ENCODE measurements at regions not wholly inside any gene's neighbourhood (a gene's known extent, or its start where the extent isn't known, plus 50 kb on each side); places are given as distances from the start of the nearest gene placed in this dataset.

- FAIRE-seq (no peak), DNase-seq (ENCODE audit: low read depth, low spot score) (no peak)
- TF ChIP-seq EZH2 (IDR thresholded peaks at IDR 0.05; ENCODE audit: low read length) = no peak
- TF ChIP-seq, protein P1, sequence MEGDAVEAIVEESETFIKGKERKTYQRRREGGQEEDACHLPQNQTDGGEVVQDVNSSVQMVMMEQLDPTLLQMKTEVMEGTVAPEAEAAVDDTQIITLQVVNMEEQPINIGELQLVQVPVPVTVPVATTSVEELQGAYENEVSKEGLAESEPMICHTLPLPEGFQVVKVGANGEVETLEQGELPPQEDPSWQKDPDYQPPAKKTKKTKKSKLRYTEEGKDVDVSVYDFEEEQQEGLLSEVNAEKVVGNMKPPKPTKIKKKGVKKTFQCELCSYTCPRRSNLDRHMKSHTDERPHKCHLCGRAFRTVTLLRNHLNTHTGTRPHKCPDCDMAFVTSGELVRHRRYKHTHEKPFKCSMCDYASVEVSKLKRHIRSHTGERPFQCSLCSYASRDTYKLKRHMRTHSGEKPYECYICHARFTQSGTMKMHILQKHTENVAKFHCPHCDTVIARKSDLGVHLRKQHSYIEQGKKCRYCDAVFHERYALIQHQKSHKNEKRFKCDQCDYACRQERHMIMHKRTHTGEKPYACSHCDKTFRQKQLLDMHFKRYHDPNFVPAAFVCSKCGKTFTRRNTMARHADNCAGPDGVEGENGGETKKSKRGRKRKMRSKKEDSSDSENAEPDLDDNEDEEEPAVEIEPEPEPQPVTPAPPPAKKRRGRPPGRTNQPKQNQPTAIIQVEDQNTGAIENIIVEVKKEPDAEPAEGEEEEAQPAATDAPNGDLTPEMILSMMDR (optimal IDR thresholded peaks at IDR 0.05 in 1 of 3, IDR thresholded peaks at IDR 0.05 in 1 of 3, conservative IDR thresholded peaks at IDR 0.05 in 1 of 3; ENCODE audit: extremely low read depth in 1 of 3, insufficient read depth in 2 of 3, low read length in 3 of 3) = no peak
- no peaks in the 10 kb centered on the region for H3K79me2 ChIP-seq (ENCODE audit: control insufficient read depth, insufficient read depth, low read length)
- no peaks in the 10 kb centered on the region for H3K9me3 ChIP-seq (ENCODE audit: control insufficient read depth, low read depth, low read length)
- dilution Hi-C loops (cut with MboI; ENCODE audit: extremely low pct_ligation_motif_present, low sequenced_read_pairs) = no loop called here
- no peak overlapping the region for H3K4me3 ChIP-seq (ENCODE audit: control insufficient read depth in 2 of 3, extremely low read depth in 1 of 3, insufficient read depth in 2 of 3, low read depth in 1 of 3, low read length in 3 of 3)
- H3K4me1 ChIP-seq (ENCODE audit: control insufficient read depth, extremely low read depth, insufficient read depth, low read length) = no peaks in the 10 kb centered on the region
- no peaks in the 10 kb centered on the region for H3K9me1 ChIP-seq (ENCODE audit: control insufficient read depth, extremely low read depth, insufficient read depth, low read length)
- H3K9ac ChIP-seq (ENCODE audit: control insufficient read depth, extremely low read depth, insufficient read depth, low read length) = no peak overlapping the region
- no peaks in the 10 kb centered on the region for H3K27me3 ChIP-seq (ENCODE audit: control insufficient read depth, extremely low read depth, insufficient read depth, low read length)
- H4K20me1 ChIP-seq (ENCODE audit: control insufficient read depth, extremely low read depth, insufficient read depth, low read length) = no peaks in the 10 kb centered on the region
- no peak overlapping the region for H3K4me2 ChIP-seq (ENCODE audit: control insufficient read depth, extremely low read depth, insufficient read depth, low read depth, low read length)
- H3K27ac ChIP-seq (ENCODE audit: control insufficient read depth, insufficient read depth, low read length) = no peak overlapping the region
- H3K36me3 ChIP-seq (ENCODE audit: control insufficient read depth in 2 of 2, extremely low read depth in 1 of 2, insufficient read depth in 2 of 2, low read length in 2 of 2) = no peaks in the 10 kb centered on the region
- H2AFZ ChIP-seq (ENCODE audit: control insufficient read depth, low read length) = no peak overlapping the region
Observed at GRCh38 chr6:156555116-156555515, 222.1 kb upstream of the ARID1B start.

- Histone ChIP-seq H3K36me3 (ENCODE audit: control insufficient read depth in 2 of 2, extremely low read depth in 1 of 2, insufficient read depth in 2 of 2, low read length in 2 of 2) (no peaks in the 10 kb centered on the region), H2AFZ (ENCODE audit: control insufficient read depth, low read length) (no peak overlapping the region), H3K9me3 (ENCODE audit: control insufficient read depth, low read depth, low read length) (no peaks in the 10 kb centered on the region), H3K4me3 (ENCODE audit: control insufficient read depth in 2 of 3, extremely low read depth in 1 of 3, insufficient read depth in 2 of 3, low read depth in 1 of 3, low read length in 3 of 3) (no peak overlapping the region), H4K20me1 (ENCODE audit: control insufficient read depth, extremely low read depth, insufficient read depth, low read length) (no peaks in the 10 kb centered on the region), H3K4me1 (ENCODE audit: control insufficient read depth, extremely low read depth, insufficient read depth, low read length) (no peaks in the 10 kb centered on the region), H3K27me3 (ENCODE audit: control insufficient read depth, extremely low read depth, insufficient read depth, low read length) (no peaks in the 10 kb centered on the region), H3K79me2 (ENCODE audit: control insufficient read depth, insufficient read depth, low read length) (no peaks in the 10 kb centered on the region), H3K9me1 (ENCODE audit: control insufficient read depth, extremely low read depth, insufficient read depth, low read length) (no peaks in the 10 kb centered on the region), H3K4me2 (ENCODE audit: control insufficient read depth, extremely low read depth, insufficient read depth, low read depth, low read length) (no peak overlapping the region), H3K27ac (ENCODE audit: control insufficient read depth, insufficient read depth, low read length) (no peak overlapping the region), H3K9ac (ENCODE audit: control insufficient read depth, extremely low read depth, insufficient read depth, low read length) (no peak overlapping the region)
- DNase-seq (ENCODE audit: low read depth, low spot score) = no peak
- no peak for FAIRE-seq
- dilution Hi-C loops (cut with MboI; ENCODE audit: extremely low pct_ligation_motif_present, low sequenced_read_pairs) = no loop called here
- TF ChIP-seq, protein P1 (optimal IDR thresholded peaks at IDR 0.05 in 1 of 3, IDR thresholded peaks at IDR 0.05 in 1 of 3, conservative IDR thresholded peaks at IDR 0.05 in 1 of 3; ENCODE audit: extremely low read depth in 1 of 3, insufficient read depth in 2 of 3, low read length in 3 of 3) = no peak
- TF ChIP-seq EZH2 (IDR thresholded peaks at IDR 0.05; ENCODE audit: low read length) = no peak
Observed at GRCh38 chr6:156554160-156554559, 223.0 kb upstream of the ARID1B start.

Measured in keratinocyte (primary cell).